IPS-NIHi11 (cell line): ENCODE measurements at regions not wholly inside any gene's neighbourhood (a gene's known extent, or its start where the extent isn't known, plus 50 kb on each side); places are given as distances from the start of the nearest gene placed in this dataset.

Experiments
- DNase-seq: peaks from one replicate; pipeline ENCODE4 v3.0.0; 2012; ENCODE audit warnings: mixed read lengths, low spot score

DNA sequence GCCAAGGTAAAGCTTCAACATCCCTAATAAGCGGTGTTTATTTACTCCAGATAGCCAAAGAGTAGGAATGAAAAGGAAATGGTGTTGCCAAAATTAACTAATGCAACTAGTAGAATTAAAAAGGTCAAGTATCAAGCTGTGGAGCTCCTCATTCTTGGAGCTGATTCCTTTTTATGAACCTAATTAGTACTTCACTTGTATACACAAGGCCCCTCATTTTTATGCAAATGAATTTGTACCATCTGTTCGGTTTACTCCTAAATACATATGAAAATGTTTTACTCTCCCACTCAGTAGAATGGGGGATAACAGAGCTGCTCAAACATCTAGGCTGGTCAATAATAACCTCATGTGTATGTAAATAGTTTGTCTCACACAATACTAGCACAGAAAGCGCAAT, 426.4 kb upstream of the LUZP2 start:
- DNase-seq: no peak

DNA sequence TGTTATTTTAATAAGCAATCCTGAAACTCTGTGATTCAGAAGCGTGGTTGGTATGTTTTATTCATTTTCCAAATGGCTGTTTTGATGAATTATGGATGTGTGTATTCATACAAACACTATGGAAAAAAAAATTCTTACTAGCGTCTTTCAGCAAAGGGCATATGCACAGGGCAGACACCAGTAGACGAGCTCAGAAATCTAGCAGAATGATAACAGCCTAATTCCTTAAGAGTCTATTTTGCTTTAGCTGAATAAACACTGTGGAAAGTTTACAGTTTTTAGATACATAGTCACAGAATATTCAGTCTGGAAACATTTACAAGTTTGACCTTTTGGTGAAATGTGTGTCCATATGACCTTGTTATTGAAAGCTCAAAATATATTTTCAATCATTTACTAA, 418.8 kb upstream of the LUZP2 start:
- DNase-seq: no peak

DNA sequence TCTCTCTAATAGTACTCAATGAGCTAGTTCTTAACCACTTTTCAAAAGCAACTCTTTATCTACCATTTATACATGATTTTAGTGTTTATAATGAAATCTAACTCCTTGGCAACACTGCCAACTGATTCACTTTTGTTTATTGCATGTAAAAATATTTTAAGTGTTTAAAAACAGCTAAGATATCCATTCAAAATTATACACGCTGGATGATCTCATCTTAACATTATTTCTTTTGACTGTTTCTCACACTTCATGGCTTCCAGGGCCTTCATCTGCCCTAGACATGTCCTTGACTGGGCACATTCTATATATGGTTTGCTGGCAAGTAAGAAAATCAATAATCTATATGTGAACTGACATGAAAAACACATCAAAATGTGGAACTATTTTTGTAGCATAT, 414.6 kb upstream of the LUZP2 start:
- no peak for DNase-seq

- no peak for DNase-seq
Observed at GRCh38 chr11:24082860-24083259, 414.0 kb upstream of the LUZP2 start.

DNA sequence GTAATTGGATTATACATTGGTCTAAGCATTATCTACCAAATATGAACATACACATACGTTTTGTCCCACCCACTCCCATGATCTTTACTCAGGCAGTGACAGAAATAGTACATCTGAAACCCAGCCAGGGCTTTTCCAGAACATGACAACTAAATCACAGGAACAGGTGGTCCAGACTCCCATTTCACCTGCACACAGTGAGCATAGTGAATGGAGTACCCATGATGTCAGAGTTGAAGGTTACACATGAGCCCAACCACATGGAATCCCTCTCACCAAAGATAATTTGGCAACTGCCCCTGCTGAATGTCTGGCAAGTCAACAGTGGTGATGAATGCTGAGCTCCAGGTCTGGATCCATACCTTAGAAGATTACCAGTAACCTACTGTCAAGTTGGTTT, 411.9 kb upstream of the LUZP2 start:
- no peak for DNase-seq

- DNase-seq: no peak
Observed at GRCh38 chr11:24086921-24087320, 409.9 kb upstream of the LUZP2 start.

DNA sequence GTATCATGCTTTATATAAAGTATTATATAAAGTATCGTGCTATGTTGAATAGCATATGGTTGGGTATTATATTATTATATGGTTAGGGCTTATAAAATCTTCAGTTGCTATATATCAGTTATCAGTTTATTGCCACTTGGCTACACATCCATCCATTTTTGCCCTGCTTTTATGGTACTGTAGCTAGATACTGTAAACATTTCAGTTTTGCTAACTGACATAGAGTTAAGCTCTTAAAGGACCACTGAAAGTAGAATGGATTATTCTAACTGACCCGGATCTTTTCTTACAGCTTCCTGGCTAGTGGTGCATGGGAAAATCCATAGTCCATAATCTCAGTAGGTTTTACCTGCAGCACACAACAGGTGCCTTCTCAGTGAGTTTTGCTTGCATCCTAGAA, 405.3 kb upstream of the LUZP2 start:
- no peak for DNase-seq

DNA sequence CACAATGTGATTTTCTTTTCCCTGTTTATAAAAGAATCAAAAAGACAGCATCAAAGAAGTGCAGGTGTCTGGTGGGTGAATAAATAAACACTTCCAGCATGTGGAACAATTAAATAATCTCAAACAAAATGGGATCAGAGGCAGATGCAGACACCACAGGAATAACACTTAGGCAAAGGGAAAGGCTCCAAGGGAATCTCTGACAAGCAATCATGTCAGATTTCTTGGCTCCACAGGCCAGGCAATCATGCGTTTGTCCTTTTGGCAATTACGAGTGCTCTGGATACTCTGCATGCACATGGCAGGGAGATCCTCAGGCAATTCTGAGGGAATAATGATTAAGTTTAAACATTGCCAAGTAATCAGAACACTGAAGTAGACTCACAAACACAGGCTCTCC, 403.5 kb upstream of the LUZP2 start:
- DNase-seq: no peak

DNA sequence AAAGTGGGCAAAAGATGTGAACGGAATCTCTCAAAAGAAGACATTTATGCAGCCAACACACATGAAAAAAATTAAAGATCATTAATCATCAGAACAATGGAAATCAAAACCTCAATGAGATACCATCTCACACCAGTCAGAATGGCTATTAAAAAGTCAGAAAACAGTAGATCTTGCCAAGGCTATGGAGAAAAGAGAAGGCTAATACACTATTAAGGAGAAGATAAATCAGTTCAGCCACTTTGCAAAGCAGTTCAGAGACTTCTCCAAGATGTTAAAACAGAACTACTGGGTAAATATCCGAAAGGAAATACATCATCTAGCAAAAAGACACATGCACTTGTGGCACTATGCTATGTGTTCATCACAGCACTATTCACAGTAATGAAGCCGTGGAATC, 388.2 kb upstream of the LUZP2 start:
- DNase-seq: no peak

DNA sequence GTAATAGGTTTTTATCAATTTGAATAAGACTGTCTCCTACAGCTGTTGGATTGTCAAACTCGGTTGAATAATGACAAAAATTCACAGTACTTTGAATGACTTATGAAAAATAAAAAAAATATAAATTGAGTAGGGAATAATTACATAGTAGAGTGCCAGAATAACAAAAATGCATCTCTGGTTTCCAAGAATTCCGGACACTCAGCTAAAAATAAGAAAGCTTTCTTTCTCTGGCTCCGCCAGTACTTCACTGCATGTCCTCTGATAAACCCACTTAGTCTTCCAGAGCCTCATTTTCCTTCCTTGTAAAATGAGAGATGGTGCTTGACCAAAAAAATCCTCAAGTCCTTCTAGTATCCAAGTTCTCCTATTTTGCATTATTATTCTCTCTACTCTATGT, 374.6 kb upstream of the LUZP2 start:
- no peak for DNase-seq

GRCh38 chr11:24124876-24125275, 372.0 kb upstream of the LUZP2 start:
- DNase-seq: no peak

DNA sequence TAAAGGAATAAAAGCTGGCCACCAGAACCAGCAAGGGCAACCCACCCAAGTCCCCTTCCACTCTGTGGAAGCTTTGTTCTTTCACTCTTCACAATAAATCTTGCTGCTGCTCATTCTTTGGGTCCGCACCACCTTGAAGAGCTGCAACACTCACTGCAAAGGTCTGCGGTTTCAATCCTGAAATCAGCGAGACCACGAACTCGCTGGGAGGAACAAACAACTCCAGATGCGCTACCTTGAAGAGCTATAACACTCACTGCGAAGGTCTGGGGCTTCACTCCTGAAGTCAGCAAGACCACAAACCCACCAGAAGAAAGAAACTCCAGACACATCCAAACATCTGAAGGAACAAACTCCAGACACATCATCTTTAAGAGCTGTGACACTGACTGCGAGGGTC, 365.2 kb upstream of the LUZP2 start:
- no peak for DNase-seq

DNA sequence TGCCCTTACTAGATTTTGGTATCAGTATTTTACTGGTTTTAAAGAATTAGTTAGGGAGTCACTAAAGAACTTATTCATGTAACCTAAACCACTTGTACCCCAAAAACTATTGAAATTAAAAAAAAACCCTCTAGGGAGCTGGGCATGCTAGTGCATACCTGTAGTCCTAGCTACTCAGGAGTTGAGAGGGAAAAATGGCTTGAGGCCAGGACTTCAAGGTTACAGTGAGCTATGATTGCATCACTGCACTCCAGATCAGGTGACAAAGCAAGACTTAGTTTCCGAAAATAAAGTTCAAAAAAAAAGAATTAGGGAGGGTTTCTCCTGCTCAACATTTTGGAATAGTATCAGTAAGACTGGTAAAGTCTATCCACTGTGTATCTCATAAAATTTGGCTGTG, 364.4 kb upstream of the LUZP2 start:
- no peak for DNase-seq

GRCh38 chr11:24134879-24135589, 361.8 kb upstream of the LUZP2 start:
- DNase-seq: no peak

DNA sequence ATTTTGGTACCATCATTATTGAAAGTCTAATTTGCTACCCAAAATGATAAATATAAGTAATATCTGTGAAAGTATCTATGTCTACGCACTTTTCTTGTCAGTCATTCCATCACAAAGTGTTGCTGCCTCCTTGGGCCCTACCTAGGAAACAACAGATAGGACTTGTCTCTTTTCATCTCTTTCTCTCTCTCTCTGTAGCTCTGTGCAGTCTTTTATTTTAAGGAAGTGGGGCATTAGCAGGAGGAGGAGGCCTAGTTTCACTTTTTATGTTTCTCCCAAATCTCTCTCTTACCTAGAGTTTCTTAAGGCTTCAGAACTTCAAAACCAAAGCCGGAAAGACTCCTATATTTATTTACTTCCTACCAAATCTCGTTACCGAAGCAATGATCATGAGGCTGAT, 354.8 kb upstream of the LUZP2 start:
- DNase-seq: no peak

- DNase-seq: no peak
Observed at GRCh38 chr11:24145411-24145810, 351.4 kb upstream of the LUZP2 start.

DNA sequence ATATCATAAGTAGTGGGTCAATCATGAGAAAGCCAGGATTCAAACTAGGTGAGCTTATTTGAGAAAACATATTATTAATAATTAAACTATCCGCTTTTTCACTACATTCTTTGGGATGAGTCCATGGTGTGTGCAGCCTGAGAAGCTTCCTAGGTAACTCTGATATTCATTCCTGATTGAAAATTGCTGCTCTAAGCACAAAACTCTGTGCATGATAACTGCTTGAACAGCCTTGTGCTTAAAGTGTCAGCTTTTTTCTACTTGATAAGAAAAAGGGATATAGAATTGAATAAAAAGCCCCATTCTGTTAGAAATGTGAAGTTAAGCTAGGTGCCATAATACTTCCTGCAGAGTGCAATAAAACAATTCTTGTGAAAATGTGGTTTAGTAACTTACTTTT, 343.5 kb upstream of the LUZP2 start:
- no peak for DNase-seq

GRCh38 chr11:24155792-24156191, 341.1 kb upstream of the LUZP2 start:
- peak; percentile 20 for DNase-seq

GRCh38 chr11:24157316-24157715, 339.5 kb upstream of the LUZP2 start:
- DNase-seq: no peak

DNA sequence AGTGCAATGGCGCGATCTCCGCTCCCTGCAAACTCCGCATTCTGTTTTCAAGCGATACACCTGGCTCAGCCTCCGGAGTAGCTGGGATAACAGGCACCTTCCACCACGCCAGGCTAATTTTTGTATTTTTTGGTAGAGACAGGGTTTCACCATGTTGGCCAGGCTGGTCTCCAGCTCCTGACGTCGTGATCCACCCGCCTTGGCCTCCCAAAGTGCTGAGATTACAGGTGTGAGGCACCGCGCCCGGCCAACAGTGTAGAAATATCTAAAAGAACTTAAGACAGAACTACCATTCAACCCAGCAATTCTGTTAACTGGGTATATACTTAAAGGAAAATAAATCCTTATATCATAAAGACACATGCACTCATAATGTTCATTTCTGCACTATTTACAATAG, 335.3 kb upstream of the LUZP2 start:
- no peak for DNase-seq

DNA sequence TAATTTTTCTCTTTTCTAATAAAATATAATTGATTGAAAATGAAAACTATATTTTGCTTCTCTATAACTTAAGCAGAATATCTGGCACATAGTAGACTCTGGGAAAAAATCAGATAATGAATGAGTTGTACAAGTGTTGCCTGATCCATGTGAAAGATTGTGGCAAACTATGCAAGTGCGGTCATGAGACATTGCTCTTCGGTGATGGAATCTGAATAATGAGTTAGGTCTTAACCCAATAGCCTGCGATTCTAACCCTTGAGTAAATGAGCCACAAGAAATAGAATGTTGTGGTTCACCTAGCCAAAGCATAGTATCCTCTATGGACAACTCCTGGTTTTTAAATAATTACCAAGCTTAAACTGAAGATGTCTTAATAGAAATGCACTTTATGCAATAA, 333.7 kb upstream of the LUZP2 start:
- no peak for DNase-seq

DNA sequence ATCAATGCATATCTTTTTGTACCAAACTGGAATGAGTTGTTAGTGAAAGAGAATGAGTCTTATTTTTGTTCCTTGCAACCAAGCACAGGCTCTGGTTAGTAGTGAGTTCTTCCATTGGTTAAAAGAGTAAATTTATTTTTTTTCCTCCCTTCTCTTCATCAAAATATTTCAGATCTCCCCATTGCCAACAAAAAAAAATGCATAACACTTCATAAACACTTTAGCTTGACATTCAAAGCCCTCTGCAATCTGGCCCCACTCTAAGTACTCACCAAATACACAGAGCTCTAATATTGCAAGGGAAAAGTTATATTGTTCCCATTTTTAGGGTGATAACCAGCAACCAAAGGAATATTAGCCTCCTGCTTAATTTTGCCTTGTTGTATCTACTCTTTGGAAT, 333.0 kb upstream of the LUZP2 start:
- DNase-seq: no peak

DNA sequence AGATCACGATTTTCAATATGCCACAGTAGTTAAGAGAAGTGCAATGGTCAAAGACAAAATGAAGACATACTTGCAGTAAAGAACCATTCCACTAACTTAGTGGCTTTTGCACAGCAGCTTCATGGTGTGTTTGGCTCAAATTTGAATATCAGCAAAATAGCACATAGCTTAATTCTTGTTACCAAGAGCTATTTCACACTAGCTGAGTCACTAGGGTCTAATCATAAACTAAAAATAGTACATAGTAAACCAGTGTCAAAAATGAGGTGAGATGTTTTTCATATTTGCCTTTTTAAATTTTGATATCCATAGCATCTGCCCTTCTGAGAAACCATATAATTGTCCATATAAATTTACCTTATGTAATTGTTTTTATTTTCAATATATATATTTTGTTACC, 325.0 kb upstream of the LUZP2 start:
- DNase-seq: no peak

DNA sequence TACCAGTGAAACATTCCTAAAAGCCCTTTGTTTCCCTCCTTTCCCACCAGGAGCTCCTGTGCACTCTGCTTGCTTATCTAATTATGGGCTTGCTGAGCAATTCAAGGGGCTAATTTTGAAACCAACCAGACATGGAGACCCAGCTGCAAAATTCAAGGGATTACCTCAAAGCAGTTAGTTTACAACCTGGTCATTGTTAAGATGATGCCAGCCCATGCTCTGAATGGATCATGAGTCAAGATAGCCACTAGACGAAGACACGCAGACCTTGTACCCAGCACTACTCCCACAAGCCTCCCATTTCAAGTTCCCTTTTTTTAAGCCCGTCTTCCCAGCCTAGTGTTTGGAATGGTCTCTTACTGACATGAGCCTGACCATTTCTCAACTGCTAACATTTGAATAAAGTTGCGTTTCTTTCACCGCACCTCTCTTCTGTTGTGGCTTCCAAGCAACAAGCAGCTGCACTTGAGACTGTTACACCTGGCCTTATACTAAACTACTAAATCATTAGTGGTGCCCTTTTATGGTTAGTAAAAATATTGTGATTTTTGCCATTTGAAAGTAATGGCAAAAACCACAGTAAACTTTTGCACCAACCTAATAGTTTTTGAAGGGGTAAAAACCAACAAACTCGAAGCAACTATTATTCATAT, 315.3 kb upstream of the LUZP2 start:
- no peak for DNase-seq
